KMS-11 (cell line): ENCODE measurements at regions not wholly inside any gene's neighbourhood (a gene's known extent, or its start where the extent isn't known, plus 50 kb on each side); places are given as distances from the start of the nearest gene placed in this dataset.

Source experiments
- H2AFZ ChIP-seq: fragments of 200-600 bp; sonication (generic); 2 replicates; pipeline ENCODE4 v1.6.1; 2016; ENCODE audit warnings: antibody characterized with exemption, mixed run types, low read depth
- H3K27ac ChIP-seq: fragments of 200-600 bp; sonication (generic); 2 replicates; pipeline ENCODE4 v1.6.1; 2016; ENCODE audit warnings: mild to moderate bottlenecking, mixed run types
- H3K27me3 ChIP-seq: fragments of 200-600 bp; sonication (generic); 2 replicates; pipeline ENCODE4 v1.6.1; 2017; ENCODE audit warnings: mild to moderate bottlenecking, low read depth, mixed run types, moderate library complexity; ENCODE audit not compliant: insufficient read depth
- H3K36me3 ChIP-seq: fragments of 200-600 bp; sonication (generic); 2 replicates; pipeline ENCODE4 v1.6.1; 2017; ENCODE audit warnings: mild to moderate bottlenecking, mixed run types; ENCODE audit not compliant: insufficient read depth
- H3K4me1 ChIP-seq: fragments of 200-600 bp; sonication (generic); 2 replicates; pipeline ENCODE4 v1.6.1; 2016; ENCODE audit warnings: mild to moderate bottlenecking, low read depth, mixed run types; ENCODE audit not compliant: poor library complexity, severe bottlenecking
- H3K4me2 ChIP-seq: fragments of 200-600 bp; sonication (generic); 2 replicates; pipeline ENCODE4 v1.7.0; 2016; ENCODE audit warnings: mild to moderate bottlenecking, mixed run types
- H3K4me3 ChIP-seq: fragments of 200-600 bp; sonication (generic); IDR thresholded peaks from 2 replicates; pipeline ENCODE4 v1.6.1; 2017; ENCODE audit warnings: low read depth, low read length, mixed read lengths; ENCODE audit not compliant: insufficient read depth
- H3K79me2 ChIP-seq: fragments of 200-600 bp; sonication (generic); 2 replicates; pipeline ENCODE4 v1.6.1; 2016; ENCODE audit warnings: low read depth, mixed run types; ENCODE audit not compliant: insufficient read depth
- H3K9ac ChIP-seq: fragments of 200-600 bp; sonication (generic); 2 replicates; pipeline ENCODE4 v1.6.1; 2016; ENCODE audit warnings: mild to moderate bottlenecking, mixed run types
- H4K20me1 ChIP-seq: fragments of 200-600 bp; sonication (generic); 2 replicates; pipeline ENCODE4 v1.6.1; 2016; ENCODE audit warnings: mild to moderate bottlenecking, mixed run types; ENCODE audit not compliant: insufficient read depth
- CTCF ChIP-seq: fragments of 200-600 bp; sonication (generic); conservative IDR thresholded peaks from 2 replicates; pipeline ENCODE4 v1.6.1; 2017; ENCODE audit warnings: low read depth, mild to moderate bottlenecking, antibody characterized with exemption, low read length, moderate library complexity, mixed read lengths

- H3K27me3 ChIP-seq = no peaks in the 10 kb centered on the region
- H3K9ac ChIP-seq = no peak overlapping the region
- H3K79me2 ChIP-seq = no peaks in the 10 kb centered on the region
- H3K4me3 ChIP-seq = no peak overlapping the region
- no peak for TF ChIP-seq CTCF
- no peak overlapping the region for H2AFZ ChIP-seq
- H4K20me1 ChIP-seq = no peaks in the 10 kb centered on the region
- no peaks in the 10 kb centered on the region for H3K36me3 ChIP-seq
- no peak overlapping the region for H3K4me2 ChIP-seq
- H3K27ac ChIP-seq = no peak overlapping the region
- no peaks in the 10 kb centered on the region for H3K4me1 ChIP-seq
Observed at GRCh38 chr4:176409627-176410026, 89.9 kb downstream of the SPCS3 start.

- Histone ChIP-seq H3K4me3 (no peak overlapping the region), H3K4me2 (no peak overlapping the region), H3K27ac (no peak overlapping the region), H2AFZ (no peak overlapping the region), H4K20me1 (no peaks in the 10 kb centered on the region), H3K4me1 (no peaks in the 10 kb centered on the region), H3K27me3 (no peaks in the 10 kb centered on the region), H3K79me2 (no peaks in the 10 kb centered on the region), H3K36me3 (no peaks in the 10 kb centered on the region), H3K9ac (no peak overlapping the region)
- TF ChIP-seq CTCF = no peak
Observed at GRCh38 chr4:176413171-176413570, 93.4 kb downstream of the SPCS3 start.

- no peak for TF ChIP-seq CTCF
- Histone ChIP-seq H3K4me1 (no peaks in the 10 kb centered on the region), H3K4me2 (no peak overlapping the region), H2AFZ (no peak overlapping the region), H3K4me3 (no peak overlapping the region), H3K27me3 (no peaks in the 10 kb centered on the region), H4K20me1 (no peaks in the 10 kb centered on the region), H3K9ac (no peak overlapping the region), H3K36me3 (no peaks in the 10 kb centered on the region), H3K27ac (no peak overlapping the region), H3K79me2 (no peaks in the 10 kb centered on the region)
Observed at GRCh38 chr4:176422001-176422400, 102.2 kb downstream of the SPCS3 start.

- no peak overlapping the region for H3K9ac ChIP-seq
- no peaks in the 10 kb centered on the region for H3K4me1 ChIP-seq
- no peak overlapping the region for H3K27ac ChIP-seq
- no peaks in the 10 kb centered on the region for H4K20me1 ChIP-seq
- H3K79me2 ChIP-seq = no peaks in the 10 kb centered on the region
- H3K36me3 ChIP-seq = no peaks in the 10 kb centered on the region
- no peak overlapping the region for H3K4me2 ChIP-seq
- no peaks in the 10 kb centered on the region for H3K27me3 ChIP-seq
- no peak overlapping the region for H2AFZ ChIP-seq
- TF ChIP-seq CTCF = no peak
- H3K4me3 ChIP-seq = no peak overlapping the region
Observed at GRCh38 chr4:176422511-176422910, 102.7 kb downstream of the SPCS3 start.

GRCh38 chr4:176425035-176425434, 105.3 kb downstream of the SPCS3 start:
- Histone ChIP-seq H3K79me2 (no peaks in the 10 kb centered on the region), H3K9ac (no peak overlapping the region), H3K4me1 (no peaks in the 10 kb centered on the region), H3K36me3 (no peaks in the 10 kb centered on the region), H3K4me2 (no peak overlapping the region), H2AFZ (no peak overlapping the region), H3K27me3 (no peaks in the 10 kb centered on the region), H4K20me1 (no peaks in the 10 kb centered on the region), H3K27ac (no peak overlapping the region), H3K4me3 (no peak overlapping the region)
- no peak for TF ChIP-seq CTCF
